ENCODE measurements at regions not wholly inside any gene's neighbourhood (a gene's known extent, or its start where the extent isn't known, plus 50 kb on each side); places are given as distances from the start of the nearest gene placed in this dataset.

- TF ChIP-seq SNAI2 (CRISPR knock-in tag; IDR thresholded peaks at IDR 0.05) (no peak), BACH2 (CRISPR knock-in tag; IDR thresholded peaks at IDR 0.05; ENCODE audit: borderline replicate concordance) (no peak), ZNF565 (CRISPR knock-in tag; conservative IDR thresholded peaks at IDR 0.05; ENCODE audit: low read depth) (no peak), TOX (CRISPR knock-in tag; IDR thresholded peaks at IDR 0.05; ENCODE audit: borderline replicate concordance) (no peak), CSRNP3 (CRISPR knock-in tag; IDR thresholded peaks at IDR 0.05) (no peak), ZFP30 (CRISPR knock-in tag; IDR thresholded peaks at IDR 0.05) (no peak), CSDC2 (CRISPR knock-in tag; IDR thresholded peaks at IDR 0.05) (no peak), ARNTL (CRISPR knock-in tag; IDR thresholded peaks at IDR 0.05; ENCODE audit: borderline replicate concordance, low read depth) (no peak), RARB (CRISPR knock-in tag; IDR thresholded peaks at IDR 0.05) (no peak), ISL1 (CRISPR knock-in tag; IDR thresholded peaks at IDR 0.05) (no peak)
- TF ChIP-seq, protein P1, sequence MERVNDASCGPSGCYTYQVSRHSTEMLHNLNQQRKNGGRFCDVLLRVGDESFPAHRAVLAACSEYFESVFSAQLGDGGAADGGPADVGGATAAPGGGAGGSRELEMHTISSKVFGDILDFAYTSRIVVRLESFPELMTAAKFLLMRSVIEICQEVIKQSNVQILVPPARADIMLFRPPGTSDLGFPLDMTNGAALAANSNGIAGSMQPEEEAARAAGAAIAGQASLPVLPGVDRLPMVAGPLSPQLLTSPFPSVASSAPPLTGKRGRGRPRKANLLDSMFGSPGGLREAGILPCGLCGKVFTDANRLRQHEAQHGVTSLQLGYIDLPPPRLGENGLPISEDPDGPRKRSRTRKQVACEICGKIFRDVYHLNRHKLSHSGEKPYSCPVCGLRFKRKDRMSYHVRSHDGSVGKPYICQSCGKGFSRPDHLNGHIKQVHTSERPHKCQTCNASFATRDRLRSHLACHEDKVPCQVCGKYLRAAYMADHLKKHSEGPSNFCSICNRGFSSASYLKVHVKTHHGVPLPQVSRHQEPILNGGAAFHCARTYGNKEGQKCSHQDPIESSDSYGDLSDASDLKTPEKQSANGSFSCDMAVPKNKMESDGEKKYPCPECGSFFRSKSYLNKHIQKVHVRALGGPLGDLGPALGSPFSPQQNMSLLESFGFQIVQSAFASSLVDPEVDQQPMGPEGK (CRISPR knock-in tag; IDR thresholded peaks at IDR 0.05; ENCODE audit: borderline replicate concordance), result no peak
- TF ChIP-seq, protein P2, sequence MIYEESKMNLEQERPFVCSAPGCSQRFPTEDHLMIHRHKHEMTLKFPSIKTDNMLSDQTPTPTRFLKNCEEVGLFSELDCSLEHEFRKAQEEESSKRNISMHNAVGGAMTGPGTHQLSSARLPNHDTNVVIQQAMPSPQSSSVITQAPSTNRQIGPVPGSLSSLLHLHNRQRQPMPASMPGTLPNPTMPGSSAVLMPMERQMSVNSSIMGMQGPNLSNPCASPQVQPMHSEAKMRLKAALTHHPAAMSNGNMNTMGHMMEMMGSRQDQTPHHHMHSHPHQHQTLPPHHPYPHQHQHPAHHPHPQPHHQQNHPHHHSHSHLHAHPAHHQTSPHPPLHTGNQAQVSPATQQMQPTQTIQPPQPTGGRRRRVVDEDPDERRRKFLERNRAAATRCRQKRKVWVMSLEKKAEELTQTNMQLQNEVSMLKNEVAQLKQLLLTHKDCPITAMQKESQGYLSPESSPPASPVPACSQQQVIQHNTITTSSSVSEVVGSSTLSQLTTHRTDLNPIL (CRISPR knock-in tag; IDR thresholded peaks at IDR 0.05; ENCODE audit: low read depth), result no peak
These were observed 621.3 kb upstream of the TBX3 start for GRCh38 chr12:115305275-115305674.
